GM20431 (cell line): ENCODE measurements at regions not wholly inside any gene's neighbourhood (a gene's known extent, or its start where the extent isn't known, plus 50 kb on each side); places are given as distances from the start of the nearest gene placed in this dataset.
"Not testable (repeated sequence)": the region's sequence is repeated elsewhere in the genome, so short reads cannot be mapped to it uniquely, and the experiment has no call there.

Source experiments
- in situ Hi-C: fragments of 300-500 bp; cut with MseI, MboI; formaldehyde crosslinking; loops from one replicate; pipeline ENCODE4 v1.15.0; 2020; ENCODE audit warnings: low sequenced_read_pairs; ENCODE audit not compliant: unreplicated experiment

- in situ Hi-C loops: no loop called here
These were observed 457.1 kb downstream of the TYW1 start for GRCh38 chr7:67453580-67454380.

DNA sequence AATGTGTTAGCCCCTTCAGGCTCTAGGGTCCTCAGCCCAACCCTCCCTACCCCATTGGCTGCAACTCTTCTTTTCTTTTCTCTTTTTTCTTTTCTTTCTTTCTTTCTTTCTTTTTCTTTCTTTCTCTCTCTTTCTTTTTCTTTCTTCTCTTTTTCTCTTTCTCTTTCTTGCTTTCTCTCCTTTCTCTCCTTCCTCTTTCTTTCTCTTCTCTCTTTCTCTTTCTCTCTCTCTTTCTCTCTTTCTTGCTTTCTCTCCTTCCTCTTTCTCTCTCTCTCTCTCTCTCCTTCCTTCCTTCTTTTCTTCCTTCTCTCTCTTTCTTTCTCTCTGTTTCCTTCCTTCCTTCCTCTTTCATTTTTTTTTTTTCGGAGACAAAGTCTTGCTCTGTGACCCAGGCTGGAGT lies 458.9 kb downstream of the TYW1 start:
- in situ Hi-C loops: no loop called here

GRCh38 chr7:67462781-67463191 lies 466.2 kb downstream of the TYW1 start:
- in situ Hi-C loops: no loop called here

DNA sequence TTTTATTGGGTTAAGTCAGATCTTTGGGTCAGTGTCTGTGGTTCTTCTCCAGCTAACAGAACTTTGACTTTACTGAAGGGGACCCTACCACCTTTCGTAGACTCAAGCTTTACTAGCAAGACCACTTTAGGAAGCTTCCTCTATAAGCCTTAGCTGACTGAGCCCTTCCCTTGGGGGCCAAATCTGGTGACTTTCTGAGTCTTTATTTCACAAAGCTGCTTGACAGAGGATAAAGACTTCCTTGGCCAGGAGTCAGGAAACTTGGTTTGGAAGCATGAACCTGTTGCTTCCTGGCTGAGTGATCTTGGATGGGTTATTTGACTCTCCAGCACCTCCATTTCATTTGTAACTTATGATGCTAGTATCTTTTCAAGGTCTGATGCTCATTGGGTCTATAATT lies 466.7 kb downstream of the TYW1 start:
- in situ Hi-C loops: no loop called here

DNA sequence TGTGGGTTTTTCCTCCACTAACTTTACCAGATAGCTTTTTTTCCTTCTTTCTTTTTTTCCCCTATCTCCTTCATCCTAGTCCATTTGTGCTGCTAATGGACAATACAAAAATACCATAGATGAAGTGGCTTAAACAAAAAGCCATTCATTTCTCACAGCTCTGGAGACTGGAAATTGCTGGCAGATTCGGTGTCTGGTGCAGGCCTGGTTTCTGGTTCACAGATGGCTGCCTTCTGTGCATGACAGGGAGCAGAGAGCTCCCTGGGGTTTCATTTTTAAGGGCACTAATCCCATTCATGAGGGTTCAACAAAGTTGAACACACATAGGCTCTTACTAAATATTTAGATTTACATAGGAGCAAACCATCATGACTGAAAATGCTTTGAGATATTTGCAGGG lies 467.4 kb downstream of the TYW1 start:
- in situ Hi-C loops: no loop called here

GRCh38 chr7:67466109-67466508 lies 469.5 kb downstream of the TYW1 start:
- in situ Hi-C loops: no loop called here

DNA sequence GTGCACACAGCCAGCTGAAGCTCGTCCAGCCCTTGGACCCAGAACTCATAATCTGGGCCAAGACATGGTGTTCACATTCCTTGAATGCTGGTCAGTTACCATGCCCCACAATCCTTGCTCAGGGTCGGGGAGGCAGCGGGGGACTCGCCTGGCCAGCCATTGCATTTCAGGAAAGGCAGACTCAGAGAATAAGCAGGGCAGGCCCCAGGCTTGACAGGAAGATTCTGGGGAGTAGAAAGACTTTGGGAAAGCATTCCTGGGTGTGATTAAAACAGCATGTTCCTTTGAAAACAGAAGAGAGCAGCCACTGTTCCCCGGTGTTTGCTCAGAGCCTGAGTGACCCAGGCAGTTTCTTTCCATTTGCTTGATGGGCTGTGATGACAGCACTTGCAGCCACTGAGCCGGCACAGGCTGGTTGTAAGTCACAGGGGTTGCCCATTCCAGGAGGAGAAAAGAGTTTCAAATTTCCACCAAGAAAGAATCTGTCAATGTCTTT lies 473.7 kb downstream of the TYW1 start:
- in situ Hi-C loops: no loop called here

DNA sequence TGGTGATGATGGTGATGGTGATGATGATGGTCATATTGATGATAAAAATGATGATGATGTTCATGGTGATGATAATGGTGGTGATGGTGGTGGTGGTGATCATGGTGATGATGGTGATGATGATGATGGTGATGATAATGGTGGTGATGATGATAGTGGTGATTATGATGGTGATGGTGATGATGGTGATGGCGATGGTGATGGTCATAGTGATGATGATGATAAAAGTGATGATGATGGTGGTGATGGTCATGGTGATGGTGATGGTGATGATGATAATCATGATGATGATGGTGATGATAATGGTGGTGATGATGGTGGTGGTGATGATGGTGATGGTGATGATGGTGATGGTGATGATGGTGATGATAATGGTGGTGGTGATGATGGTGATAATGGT lies 478.7 kb downstream of the TYW1 start:
- in situ Hi-C loops: no loop called here

- in situ Hi-C loops: no loop called here
These were observed 481.4 kb downstream of the TYW1 start for GRCh38 chr7:67478066-67478465.

GRCh38 chr7:67484244-67484751 lies 487.7 kb downstream of the TYW1 start:
- in situ Hi-C loops: no loop called here

DNA sequence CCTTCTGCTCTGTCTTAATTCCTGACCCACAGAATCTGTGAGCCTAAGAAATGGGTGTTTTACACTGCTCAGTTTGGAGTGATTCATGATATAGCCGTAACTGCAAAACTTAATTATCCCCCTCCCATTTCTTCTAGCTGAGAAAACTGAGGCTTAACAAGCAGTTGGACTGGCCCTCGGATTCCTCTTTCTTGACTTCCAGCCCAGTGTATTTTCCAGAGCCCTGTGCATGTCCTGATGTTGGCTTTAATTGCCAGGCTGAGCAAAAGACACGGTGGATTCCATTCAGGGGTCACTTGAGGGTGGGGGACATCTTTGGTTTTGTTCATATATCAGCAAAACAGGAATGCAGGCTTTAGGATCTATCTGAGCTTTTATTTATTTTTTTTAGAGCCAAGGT lies 489.8 kb downstream of the TYW1 start:
- in situ Hi-C loops: no loop called here

GRCh38 chr7:67487316-67487715 lies 490.7 kb downstream of the TYW1 start:
- in situ Hi-C loops: no loop called here

- in situ Hi-C loops: no loop called here
These were observed 493.2 kb downstream of the TYW1 start for GRCh38 chr7:67489881-67490280.

DNA sequence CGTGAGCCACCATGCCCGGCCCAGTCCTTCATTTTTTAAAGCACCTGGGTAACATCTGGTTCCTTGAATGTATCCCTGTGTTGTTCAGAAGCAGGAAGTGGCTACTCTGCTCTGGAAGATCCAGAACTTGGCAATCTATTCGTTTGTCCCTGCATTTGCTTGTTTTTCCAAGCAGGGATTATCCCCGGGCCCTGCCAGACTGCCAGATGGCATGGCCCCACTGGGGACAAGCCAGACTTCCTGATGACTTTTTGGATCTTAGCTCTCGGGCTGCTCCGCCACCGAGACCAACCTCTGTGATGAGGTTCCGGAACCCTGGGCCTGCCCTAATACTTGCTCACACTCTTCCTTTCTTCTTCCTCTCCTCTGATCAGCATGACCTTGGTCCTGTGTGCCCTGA lies 496.7 kb downstream of the TYW1 start:
- in situ Hi-C loops: no loop called here

DNA sequence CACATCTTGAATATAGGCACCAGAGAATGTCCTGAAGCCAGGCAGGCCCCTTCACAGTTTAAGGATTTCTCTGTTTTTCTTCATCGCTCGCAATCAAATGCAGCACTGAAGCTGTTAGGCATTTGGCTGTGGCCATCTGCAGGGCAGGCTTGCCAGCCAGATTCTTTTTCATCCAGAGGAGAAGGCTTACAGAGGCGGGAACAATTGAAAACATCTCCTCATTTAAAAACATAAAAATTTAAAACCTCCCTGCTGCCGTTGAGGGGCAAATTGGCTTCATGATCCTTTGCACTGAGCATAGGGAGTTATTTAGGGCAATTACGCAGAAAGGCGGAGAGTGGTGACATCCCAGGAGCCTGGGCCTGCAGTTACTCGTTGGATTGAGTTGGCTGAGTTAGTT lies 500.0 kb downstream of the TYW1 start:
- in situ Hi-C loops: no loop called here

DNA sequence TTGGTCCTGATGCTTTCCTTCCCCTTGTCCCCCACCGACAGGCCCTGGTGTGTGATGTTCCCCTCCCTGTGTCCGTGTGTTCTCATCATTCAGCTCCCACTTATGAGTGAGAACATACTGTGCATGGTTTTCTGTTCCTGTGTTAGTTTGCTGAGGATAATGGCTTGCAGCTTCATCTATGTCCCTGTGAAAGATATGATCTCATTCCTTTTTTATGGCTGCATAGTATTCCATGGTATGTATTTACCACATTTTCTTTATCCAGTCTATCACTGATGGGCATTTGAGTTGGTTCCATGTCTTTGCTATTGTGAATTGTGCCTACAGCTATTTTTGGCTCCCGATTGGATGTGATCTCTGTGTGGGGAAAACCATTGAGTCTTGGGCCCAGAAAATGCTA lies 501.3 kb downstream of the TYW1 start:
- in situ Hi-C loops: not testable (repeated sequence)

- in situ Hi-C loops: no loop called here
These were observed 506.3 kb downstream of the TYW1 start for GRCh38 chr7:67502929-67503328.

GRCh38 chr7:67505449-67505848 lies 508.8 kb downstream of the TYW1 start:
- in situ Hi-C loops: no loop called here

DNA sequence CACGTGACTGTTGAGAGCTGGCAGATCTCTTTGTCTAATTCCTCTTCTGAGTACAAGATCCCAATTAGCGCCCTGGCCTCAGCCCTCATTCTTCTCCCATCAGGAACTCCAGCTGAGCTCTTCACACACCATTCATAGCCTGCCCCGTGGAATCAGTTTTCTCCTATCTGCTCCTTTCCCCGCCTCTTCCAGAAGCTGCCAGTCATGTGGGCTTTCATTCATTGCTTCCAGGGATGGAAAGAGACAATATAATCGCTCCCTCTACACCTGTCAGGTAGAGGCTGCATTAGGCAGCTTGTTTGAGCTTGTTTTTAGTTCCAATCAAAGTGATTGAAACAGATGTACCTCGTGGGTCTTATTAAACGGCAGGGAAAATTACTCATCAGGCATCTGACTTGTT lies 515.8 kb downstream of the TYW1 start:
- in situ Hi-C loops: no loop called here

GRCh38 chr7:67518580-67518979 lies 521.9 kb downstream of the TYW1 start:
- in situ Hi-C loops: no loop called here

DNA sequence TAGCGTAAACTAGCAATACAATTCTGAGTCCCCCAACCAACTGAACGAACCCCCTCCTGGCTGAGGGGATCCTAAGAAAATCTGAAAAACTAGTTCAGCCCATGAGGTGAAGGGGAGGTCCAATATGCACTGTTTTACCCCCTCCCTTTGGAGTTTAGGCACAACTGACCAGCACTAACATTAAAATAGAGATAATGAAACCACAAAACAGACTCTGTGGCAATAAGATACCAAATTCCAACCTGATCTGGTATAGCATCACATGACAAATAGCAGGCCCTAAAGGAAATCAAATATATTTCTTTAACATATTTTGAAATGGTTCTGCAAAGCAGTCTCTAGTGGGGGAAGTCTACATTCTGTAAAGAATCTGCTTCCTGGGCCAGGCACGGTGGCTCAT lies 522.5 kb downstream of the TYW1 start:
- in situ Hi-C loops: no loop called here

GRCh38 chr7:67522504-67522903 lies 525.9 kb downstream of the TYW1 start:
- in situ Hi-C loops: no loop called here
